ENCODE measurements at regions not wholly inside any gene's neighbourhood (a gene's known extent, or its start where the extent isn't known, plus 50 kb on each side); places are given as distances from the start of the nearest gene placed in this dataset.

- peak overlapping the region; percentile 59 for H3K4me2 ChIP-seq (ENCODE audit: insufficient read depth, low read length)
Observed at GRCh38 chr18:46204143-46204542, 100.0 kb downstream of the HAUS1 start.

GRCh38 chr18:46207985-46208384 lies 103.8 kb downstream of the HAUS1 start:
- Histone ChIP-seq H3K36me3 (ENCODE audit: insufficient read depth, low read length) (peaks cover 4% of the 10 kb centered on the region; the same call in 1 of the 2 replicates), H4K20me1 (ENCODE audit: insufficient read depth, low read length) (peaks cover 6% of the 10 kb centered on the region; the same call in 1 of the 2 replicates), H3K27ac (ENCODE audit: low read length) (peak overlapping the region; percentile 60), H3K4me3 (ENCODE audit: low read depth in 1 of 2, low read length in 2 of 2) (no peak overlapping the region), H2AFZ (ENCODE audit: low read depth, low read length) (no peak overlapping the region), H3K9ac (ENCODE audit: low read depth, low read length) (no peak overlapping the region), H3K9me3 (ENCODE audit: insufficient read depth, low read length, severe bottlenecking) (no peaks in the 10 kb centered on the region), H3K4me2 (ENCODE audit: insufficient read depth, low read length) (no peak overlapping the region), H3K27me3 (ENCODE audit: insufficient read depth, low read length, poor library complexity) (no peaks in the 10 kb centered on the region), H3K79me2 (ENCODE audit: insufficient read depth, low read length) (peaks cover 91% of the 10 kb centered on the region), H3K4me1 (ENCODE audit: insufficient read depth, low read length) (peaks cover 87% of the 10 kb centered on the region)
- no peak for DNase-seq
- no peak for TF ChIP-seq EZH2 (IDR thresholded peaks at IDR 0.05; ENCODE audit: borderline replicate concordance, low read depth, low read length, severe bottlenecking)
- no peak for TF ChIP-seq CTCF (IDR thresholded peaks at IDR 0.05; ENCODE audit: borderline replicate concordance, extremely low read depth, low read length, poor library complexity, severe bottlenecking)
- no peak for ATAC-seq (ENCODE audit: insufficient read depth, low read depth)

More at GRCh38 chr18:46204143-46204542, 100.0 kb downstream of the HAUS1 start:
- TF ChIP-seq EZH2 (IDR thresholded peaks at IDR 0.05; ENCODE audit: borderline replicate concordance, low read depth, low read length, severe bottlenecking) (no peak), CTCF (IDR thresholded peaks at IDR 0.05; ENCODE audit: borderline replicate concordance, extremely low read depth, low read length, poor library complexity, severe bottlenecking) (no peak)
- H2AFZ ChIP-seq (ENCODE audit: low read depth, low read length): no peak overlapping the region
- no peaks in the 10 kb centered on the region; the same call in 1 of the 2 replicates for H4K20me1 ChIP-seq (ENCODE audit: insufficient read depth, low read length)
- no peaks in the 10 kb centered on the region for H3K27me3 ChIP-seq (ENCODE audit: insufficient read depth, low read length, poor library complexity)
- H3K36me3 ChIP-seq (ENCODE audit: insufficient read depth, low read length): peaks cover 5% of the 10 kb centered on the region; the same call in 1 of the 2 replicates
- peak overlapping the region; percentile 58 for H3K9ac ChIP-seq (ENCODE audit: low read depth, low read length)
- ATAC-seq (ENCODE audit: insufficient read depth, low read depth) (peak; percentile 47; the same call in 2 of the 3 replicates), DNase-seq (no peak)
- H3K4me3 ChIP-seq (ENCODE audit: low read depth in 1 of 2, low read length in 2 of 2): peak overlapping the region in 1 of 2 experiments; percentile 2; a peak in 1 of 4 replicates
- peaks cover 91% of the 10 kb centered on the region for H3K79me2 ChIP-seq (ENCODE audit: insufficient read depth, low read length)
- H3K9me3 ChIP-seq (ENCODE audit: insufficient read depth, low read length, severe bottlenecking): no peaks in the 10 kb centered on the region
- peaks cover 89% of the 10 kb centered on the region for H3K4me1 ChIP-seq (ENCODE audit: insufficient read depth, low read length)
- peak overlapping the region; percentile 92 for H3K27ac ChIP-seq (ENCODE audit: low read length)

GRCh38 chr18:46209161-46209560 lies 105.0 kb downstream of the HAUS1 start:
- Histone ChIP-seq H3K4me3 (ENCODE audit: low read depth in 1 of 2, low read length in 2 of 2) (no peak overlapping the region), H4K20me1 (ENCODE audit: insufficient read depth, low read length) (peaks cover 11% of the 10 kb centered on the region; the same call in 1 of the 2 replicates), H3K27me3 (ENCODE audit: insufficient read depth, low read length, poor library complexity) (no peaks in the 10 kb centered on the region), H3K79me2 (ENCODE audit: insufficient read depth, low read length) (peaks cover 93% of the 10 kb centered on the region), H3K9ac (ENCODE audit: low read depth, low read length) (no peak overlapping the region), H3K4me1 (ENCODE audit: insufficient read depth, low read length) (peaks cover 75% of the 10 kb centered on the region), H3K9me3 (ENCODE audit: insufficient read depth, low read length, severe bottlenecking) (no peaks in the 10 kb centered on the region), H3K27ac (ENCODE audit: low read length) (peak overlapping the region; percentile 48), H2AFZ (ENCODE audit: low read depth, low read length) (no peak overlapping the region), H3K36me3 (ENCODE audit: insufficient read depth, low read length) (peaks cover 4% of the 10 kb centered on the region; the same call in 1 of the 2 replicates), H3K4me2 (ENCODE audit: insufficient read depth, low read length) (no peak overlapping the region)
- DNase-seq (no peak), ATAC-seq (ENCODE audit: insufficient read depth, low read depth) (no peak)
- TF ChIP-seq EZH2 (IDR thresholded peaks at IDR 0.05; ENCODE audit: borderline replicate concordance, low read depth, low read length, severe bottlenecking) (no peak), CTCF (IDR thresholded peaks at IDR 0.05; ENCODE audit: borderline replicate concordance, extremely low read depth, low read length, poor library complexity, severe bottlenecking) (no peak)

Data from DND-41 (cell line).